ENCODE measurements at regions not wholly inside any gene's neighbourhood (a gene's known extent, or its start where the extent isn't known, plus 50 kb on each side); places are given as distances from the start of the nearest gene placed in this dataset.

DNA sequence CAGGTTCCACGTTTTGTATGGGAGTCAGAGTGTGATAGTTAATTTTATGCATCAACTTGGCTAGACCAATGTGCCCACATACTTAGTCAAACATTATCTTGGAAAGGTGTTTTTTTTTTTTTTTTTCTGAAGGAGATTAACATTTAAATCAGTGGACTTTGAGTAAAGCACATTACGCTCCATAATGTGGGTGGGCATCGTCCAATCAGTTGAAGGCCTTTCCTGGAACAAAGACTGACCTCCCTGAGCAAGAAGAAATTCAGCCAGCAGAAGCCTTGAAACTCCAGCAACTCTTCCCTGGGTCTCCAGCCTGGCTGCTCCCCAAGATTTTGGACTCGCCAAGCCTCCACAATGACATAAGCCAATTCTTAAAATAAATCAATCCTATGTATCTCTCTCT, 711.4 kb downstream of the MTRR start:
- DNase-seq: no peak

DNA sequence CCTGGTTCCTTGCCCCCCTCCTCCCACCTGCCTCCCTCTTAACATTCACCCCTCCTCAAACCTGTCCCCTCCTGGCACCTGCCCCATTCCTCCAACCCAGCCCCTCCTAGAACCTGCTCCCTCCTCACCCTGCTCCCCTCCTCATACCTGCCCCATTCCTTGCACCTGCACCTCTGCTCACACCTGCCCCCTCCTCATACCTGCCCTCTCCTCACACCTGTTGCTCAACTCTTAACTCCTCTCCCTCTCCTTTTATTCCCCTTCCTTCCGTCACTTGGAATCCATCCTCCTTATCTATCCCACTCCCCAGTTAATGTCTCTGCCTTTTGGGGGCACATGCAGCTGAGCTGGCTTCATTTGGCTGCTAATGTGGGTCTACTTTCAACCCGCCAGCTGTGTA, 712.1 kb downstream of the MTRR start:
- DNase-seq: no peak

DNA sequence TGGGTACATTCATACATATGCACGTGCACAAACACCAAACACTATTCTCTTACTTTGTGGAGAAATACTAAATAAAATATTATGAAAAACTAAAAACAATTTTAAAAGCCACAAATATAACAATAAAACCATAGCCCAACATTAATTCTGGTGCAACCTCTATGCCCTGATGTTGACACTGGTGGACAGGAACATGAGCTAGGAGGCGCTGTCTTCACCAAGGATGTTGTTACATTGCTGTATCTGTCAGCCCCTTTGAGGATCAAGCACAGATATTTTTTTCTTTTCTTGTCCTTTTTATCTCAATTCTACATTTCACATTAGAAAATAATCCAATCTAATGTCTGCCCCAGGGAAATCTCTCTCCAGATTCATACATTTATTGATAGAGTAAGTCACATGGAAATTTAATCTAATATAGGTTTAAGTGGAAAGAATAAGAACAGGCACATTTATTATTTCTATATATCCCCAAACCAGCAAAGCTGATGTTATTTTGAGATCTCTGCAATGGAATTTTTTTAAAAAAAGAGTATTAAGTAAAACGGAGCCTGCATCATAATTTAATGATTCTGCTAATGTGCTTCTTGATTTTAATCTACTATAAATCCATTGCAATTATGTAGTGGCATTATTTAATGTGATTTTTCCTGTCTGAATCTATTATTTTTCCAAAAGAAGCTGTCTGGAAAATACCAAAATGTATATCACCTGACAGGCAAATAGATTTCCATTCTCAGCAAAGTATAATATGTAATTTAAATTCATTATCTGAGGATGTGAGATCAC, 716.5 kb downstream of the MTRR start:
- no peak for DNase-seq

DNA sequence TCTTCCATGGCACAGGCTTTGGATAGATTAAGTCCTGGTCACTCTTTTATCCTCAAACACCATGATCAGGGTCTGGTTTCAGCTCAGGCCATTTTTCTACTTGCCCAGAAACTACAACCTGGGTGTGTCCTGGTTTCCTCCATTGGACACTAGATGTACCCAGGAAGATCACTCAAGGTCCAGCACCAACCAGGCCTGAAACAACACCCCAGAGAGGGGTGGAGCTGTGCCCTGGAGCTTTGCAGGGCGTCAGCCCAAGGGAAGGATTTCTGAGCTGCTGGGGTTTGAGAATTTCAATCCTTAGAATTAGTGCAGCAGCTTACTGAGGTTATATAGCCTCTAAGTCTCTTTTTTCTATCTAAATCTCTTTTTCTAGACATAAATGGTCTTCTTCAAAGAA, 722.0 kb downstream of the MTRR start:
- DNase-seq: no peak

DNA sequence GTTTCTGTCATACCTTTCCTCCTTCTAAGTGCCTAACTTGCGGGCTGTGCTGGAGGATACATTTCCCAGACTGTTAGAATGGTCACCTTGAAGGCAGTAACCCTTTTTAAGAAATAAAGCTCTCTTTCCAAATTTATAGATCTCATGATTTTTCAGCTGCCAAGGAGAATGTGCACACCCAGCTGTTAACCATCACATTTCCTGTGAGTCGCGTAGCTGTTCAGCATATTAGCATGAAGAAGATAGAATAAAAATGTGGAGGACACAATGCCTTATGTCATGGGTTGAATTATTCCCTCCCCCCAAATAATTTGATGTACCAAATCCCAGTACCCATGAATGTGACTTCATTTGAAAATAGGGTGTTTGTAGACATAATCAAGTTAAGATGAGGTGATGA, 729.4 kb downstream of the MTRR start:
- DNase-seq: no peak

DNA sequence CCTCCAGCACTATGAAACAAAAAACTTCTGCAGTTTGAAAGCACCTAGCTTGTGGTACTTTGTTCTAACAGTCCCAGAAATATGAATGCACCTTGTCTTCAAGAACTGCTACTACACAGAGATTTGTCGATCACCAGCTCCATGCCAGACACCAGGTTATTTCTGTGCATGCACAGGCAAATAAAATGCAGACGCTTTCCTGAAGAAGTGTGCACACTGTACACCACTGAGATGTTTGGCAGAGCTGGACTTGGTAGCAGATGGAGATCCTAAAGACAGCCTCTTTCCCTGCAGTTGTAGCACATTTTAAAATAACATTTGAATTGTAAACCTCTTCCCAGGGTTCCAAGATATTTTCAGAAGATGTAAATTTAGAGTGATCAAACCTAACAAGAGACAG, 730.0 kb downstream of the MTRR start:
- DNase-seq: no peak

DNA sequence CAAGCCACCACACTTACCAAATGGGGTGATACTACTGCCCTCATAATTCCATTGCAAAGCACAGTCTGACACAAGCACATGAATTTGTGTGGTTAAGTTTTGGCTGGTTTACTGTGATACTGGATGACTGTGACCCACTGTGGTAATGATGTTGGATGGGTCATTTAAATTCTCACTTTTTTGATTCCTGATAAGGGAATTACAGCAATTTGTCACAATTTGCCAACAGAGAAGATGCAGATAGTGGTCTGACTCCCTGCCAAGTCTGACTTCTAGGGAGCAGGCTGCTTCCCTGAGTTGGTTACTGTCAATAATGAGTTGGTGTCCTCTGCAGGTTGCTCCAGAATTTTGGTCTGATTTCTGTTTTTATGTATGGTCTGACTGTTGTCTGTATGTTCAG, 731.9 kb downstream of the MTRR start:
- DNase-seq: no peak

DNA sequence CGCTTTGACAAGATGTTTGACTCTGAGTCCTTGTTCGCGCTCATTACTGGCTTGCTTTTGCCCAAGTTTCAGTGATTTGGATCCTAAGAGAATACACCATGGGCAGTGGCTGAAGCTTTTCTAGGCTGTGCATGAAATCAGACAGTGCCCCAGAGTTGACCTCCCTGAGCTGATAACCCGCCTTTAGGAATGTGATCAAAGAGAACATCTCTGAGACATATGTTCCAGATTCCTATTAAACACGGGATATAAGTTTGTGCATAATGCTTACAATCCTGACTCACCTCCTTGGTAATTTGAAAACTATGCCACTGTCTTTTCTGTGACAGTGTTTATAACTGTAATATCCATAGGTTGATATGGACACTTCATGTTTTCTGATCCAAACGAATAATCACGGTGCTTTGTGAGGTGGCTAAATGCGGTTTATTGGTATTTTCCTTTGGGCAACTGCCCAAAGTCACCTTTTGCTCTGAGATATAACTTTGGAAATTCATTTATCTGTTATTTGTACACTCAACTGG, 732.9 kb downstream of the MTRR start:
- no peak for DNase-seq

DNA sequence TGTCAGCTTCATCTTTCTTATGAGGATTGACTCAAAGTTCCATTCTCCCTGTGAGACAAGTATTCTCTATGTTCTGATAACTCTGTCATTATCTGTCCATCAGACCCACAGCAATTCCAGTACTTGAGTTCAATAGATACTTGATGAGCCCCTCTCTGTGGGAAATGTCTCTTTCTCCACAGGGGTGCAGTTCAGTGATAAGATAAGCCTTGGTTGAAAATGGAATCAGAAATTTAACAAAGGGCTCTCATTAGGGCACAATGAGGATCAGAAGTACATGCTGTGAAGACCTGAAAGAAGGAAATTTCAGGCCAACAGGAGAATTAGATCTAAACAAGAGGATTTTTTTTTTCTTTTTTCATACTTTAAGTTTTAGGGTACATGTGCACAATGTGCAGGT, 737.3 kb downstream of the MTRR start:
- no peak for DNase-seq

DNA sequence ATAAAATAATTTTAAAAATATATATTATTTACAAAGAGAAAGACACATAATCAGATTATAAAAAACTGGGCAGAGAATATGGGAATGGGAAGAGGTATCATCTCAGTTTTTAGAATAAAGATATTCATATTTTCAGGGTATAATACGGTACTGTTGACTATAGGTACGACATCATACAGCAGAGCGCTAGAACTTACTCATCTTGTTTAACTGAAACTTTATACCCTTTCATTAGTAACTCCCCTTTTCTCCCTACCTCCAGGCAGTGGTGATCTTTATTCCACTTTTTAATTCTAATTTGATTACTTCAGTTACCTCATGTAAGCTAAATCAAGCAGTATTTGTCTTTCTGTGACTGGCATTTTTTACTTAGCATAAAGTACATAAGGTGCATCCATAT, 742.1 kb downstream of the MTRR start:
- no peak for DNase-seq

DNA sequence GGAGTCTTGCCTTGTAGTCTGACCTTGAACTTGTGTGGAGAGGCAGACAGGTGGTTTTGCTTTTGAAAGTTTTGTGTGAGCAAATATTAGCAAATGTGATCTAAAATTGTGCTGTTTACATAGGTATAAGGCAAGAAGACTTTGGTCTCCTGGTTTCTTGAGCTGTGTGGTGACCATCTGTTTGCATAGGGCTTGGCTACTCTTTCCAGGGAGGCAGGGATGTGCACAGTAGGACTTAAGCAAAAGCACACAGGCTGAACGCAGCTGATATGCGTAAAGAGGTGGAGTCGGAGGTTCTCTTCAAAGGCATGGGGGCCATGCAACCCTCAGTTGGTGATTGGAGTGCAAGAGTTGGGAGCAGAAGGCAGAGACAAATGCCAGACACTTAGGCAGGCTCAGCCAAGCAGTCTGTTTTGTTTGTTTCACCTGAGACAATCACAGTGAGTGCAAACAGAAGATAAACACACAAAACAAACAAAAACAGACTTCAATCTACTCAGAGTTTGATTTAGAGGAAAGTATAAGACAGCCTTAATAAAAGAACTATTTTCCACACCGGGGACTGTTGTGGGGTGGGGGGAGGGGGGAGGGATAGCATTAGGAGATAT, 744.2 kb downstream of the MTRR start:
- no peak for DNase-seq

DNA sequence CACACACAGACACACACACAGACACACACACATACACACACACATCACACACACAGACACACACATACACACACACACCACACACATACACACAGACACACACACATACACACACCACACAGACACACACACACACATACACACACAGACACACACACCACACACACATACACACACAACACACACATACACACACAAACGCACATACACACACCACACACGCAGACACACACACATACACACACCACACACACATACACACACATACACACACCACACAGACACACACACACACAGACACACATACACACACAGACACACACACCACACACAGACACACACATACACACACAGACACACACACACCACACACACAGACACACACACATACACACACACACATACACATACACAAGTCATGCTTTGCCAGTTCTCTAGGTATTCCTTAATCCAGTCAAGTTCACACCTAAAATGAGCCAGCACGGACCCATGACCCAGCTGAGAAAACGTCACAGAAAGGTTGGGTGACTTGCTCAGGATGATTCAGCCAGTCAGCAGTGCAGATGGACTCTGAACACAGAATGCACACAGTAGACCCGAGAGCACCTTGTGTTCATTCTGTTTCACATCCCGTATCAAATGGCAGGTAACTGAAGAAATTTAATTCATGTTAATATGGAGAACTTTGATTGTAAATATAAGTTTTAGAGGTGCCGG, 746.4 kb downstream of the MTRR start:
- DNase-seq: no peak

DNA sequence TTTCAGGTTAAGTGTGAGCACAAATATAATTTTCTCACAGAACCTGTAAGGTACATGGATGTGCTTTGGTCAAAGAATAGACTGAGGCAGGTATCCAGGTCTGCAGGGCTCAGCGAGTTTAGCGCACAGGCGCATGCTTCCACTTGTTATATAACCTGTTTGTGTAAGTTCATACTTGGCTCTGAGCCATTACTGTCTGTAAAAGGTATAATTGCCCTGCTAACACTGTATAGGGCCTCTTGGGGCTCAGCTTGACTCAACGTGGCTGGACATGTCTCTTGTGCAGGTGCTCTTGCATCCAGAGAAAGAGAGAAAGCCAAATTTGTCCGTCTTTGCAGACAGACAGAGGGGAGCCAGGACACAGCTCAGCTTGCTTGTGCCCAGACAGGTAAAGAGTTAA, 759.6 kb downstream of the MTRR start:
- DNase-seq: no peak

DNA sequence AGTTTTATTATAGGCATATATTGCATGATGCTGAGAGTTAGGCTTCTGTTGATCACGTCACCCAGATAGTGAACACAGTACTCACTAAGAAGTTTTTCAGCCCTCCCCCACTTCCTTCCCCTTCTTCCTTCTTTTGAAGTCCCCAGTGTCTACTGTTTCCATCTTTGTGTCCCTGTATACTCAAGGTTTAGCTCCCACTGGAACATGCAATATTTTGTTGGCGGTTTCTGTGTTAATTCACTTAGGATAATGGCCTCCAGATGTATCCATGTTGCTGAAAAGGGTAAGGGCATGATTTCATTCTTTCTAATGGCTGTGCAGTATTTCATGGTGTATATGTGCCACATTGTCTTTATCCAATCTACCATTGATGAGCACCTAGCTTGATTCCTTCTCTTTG, 764.3 kb downstream of the MTRR start:
- DNase-seq: no peak

DNA sequence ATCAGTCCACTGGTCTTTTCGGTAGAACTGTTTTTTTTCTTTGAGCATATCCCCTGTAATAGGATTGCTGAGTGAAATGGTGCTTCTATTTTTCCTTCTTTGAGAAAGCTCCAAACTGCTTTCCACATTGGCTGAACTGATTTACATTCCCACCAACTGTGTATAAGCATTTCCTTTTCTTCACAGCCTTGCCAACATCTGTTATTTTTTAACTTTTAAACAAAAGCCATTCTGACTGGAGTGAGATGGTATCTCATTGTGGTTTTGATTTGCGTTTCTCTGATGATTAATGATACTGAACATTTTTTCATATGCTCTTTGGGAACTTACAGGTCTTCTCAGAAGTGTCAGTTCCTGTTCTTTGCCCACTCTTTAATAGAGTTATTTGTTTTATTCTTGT, 764.7 kb downstream of the MTRR start:
- DNase-seq: no peak

DNA sequence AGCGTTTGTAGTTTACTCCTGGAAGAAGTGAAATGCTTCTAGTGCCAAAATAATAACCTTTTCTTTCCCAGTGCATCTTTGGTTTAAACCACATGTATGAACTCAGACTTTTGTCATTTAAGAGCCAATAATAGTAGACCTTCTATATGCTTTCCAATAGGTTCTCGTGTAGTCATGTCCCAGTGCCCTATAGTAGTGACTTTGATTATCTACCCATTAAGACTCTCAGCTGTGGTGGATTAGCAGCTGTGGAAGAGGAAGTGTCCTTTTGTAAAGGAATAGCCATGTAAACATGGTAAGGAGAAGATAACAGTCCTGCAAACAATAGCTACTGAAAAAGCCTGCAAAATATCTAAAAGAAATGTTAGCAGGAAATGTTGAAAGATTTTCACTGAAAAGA, 765.3 kb downstream of the MTRR start:
- DNase-seq: no peak

DNA sequence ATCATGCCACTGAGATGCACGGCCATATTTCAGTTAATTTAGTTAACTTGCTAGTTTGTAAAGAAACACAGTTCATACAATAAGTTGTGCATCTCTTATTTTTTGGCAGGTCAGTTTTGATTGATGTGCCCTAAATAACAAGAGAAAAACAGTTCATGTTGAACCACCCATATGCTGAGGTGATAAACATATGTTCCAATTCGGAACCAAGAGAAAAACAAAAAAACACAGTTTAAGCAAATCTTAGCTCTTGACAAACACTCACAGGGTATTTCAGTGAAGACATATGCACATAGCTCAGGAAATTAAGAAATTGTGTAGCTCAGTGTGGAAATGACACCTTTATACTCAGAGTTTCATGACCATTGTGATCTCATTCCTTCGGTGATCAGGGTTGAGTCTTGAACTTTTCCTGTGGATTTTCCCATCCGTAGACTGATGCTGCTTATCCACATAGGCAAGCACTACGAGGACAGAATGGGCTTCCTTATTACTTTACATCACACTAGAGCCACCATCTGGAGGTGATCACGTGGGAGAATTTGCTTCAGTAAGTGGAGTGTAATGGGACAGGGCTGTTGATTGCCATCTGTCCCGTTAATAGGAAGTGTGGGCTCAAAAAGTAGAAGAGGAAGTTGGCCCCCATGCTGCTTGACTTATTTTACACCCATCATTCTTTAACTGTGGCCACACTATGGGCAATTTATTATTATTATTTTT, 773.0 kb downstream of the MTRR start:
- DNase-seq: no peak

DNA sequence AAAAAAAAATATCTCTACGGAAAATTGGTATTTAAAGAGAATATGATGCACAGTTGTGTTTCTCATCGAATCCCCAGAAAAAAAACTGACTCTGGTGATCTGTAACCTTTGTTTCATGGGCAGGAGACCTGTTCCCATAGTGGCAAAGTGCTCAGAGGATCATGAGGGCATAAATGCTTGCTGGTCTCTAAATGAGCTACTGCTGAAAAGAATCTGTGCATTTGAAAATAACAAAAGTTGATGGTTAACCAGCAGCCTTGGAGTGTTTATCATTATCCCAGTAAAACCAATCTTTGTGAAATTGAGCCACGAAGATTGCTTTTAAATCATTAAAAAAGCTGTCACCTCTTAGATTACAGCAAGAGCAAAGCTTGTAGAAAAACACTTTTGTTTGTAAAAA, 775.4 kb downstream of the MTRR start:
- no peak for DNase-seq

DNA sequence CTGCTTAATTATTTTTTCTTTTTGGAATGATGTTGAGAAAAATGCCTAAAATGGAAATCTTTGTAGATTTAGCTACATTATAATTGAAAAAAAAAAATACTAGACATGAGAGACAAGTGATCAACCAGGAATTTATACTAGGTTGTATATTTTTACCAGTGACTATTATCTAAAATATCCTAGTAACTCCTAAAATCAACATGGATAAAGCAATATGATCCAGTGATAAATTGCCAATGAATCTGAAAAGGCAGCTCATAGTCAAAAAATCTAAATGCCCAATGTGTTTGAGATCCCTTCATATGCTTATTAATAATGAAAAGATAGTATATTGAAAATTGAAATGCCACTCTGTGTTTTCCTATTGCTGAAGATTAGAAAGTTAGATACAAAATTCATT, 778.2 kb downstream of the MTRR start:
- no peak for DNase-seq

DNA sequence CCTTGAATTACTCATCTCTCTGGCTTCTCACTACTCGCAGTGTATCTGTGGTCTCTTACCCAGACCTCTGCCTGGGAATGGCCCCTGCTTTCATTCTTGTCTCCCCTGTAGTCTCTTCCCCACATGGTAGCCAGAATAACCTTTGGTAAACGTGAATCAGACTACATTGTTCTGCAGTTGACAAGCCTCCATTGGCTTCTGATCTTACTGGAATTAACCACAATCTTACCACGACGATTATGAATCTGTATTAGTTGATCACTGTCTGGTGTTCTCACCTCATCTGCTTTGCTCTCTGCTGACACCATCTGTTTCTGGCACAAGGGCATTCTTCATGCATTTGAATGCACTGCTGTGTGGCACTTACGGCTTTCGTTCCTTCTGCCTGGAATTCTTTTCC, 781.2 kb downstream of the MTRR start:
- no peak for DNase-seq

DNA sequence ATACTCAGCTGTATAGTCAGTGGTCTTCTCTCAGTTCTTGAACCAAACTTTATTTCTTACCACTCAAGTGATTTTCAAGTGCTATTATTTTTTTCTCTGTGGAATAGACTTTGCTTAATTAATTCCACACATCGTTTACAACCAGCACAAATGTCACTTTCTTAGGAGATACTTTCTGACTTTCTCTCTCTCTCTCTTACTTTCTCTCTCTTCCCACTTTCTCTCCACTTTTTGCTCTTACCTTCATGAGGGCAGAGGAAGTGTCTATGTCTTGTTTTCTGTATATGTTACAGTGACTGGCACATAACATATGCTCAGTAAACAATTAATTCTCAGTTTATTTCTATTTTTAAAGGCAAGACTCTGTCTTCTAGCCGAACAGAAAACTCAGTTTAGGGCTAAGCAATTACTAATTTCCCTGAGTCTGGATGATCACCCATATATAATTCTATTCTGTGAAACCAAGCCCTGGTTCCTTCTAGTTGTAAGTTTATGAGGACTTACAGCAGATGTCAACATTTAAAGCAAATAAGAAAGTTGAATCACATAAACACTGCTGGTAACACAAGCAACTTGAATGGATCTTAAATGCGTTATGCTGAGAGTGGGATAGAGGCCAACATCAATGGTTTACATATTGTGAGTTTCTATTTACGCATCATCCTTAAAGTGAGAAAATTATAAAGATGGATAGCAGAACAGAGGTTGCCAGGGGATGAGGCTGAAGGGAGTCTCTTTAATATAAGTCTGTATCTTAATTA, 791.4 kb downstream of the MTRR start:
- DNase-seq: no peak

DNA sequence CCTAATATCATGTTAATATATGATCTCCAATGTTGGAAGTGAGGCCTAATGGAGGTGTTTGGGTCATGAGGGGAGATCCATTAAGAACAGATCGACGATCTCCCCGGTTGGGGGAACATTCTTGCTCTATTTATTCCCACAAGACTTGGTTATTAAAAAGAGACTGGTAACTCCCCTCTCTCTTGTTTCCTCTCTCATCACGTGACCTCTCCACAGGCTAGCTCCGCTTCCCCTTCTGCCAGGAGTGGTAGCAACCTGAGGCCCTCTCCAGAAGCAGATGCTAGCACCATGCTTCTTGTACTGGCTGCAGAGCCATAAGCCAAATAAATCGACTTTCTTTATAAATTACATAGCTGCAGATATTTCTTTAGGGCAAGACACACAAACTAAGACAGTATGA, 794.4 kb downstream of the MTRR start:
- no peak for DNase-seq

DNA sequence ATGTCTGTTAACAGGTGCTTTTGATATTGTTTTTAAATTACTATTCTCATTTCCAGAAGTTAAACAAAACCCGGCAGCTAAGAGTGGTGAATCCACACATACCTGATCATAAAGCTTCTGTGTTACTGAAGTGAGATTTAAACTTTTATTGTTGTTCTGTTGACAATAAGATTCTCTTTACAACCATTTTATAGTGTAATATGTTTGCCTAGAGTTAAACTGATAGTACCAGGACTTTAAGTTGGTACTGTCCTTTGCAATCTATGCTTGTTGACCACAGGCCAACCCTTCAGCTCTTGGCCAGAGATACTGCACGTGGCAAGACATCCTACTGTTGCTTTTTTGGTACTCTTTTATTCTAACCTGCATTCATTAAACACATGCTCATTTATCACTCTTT, 806.2 kb downstream of the MTRR start:
- no peak for DNase-seq
